GM23338 (cell line): ENCODE measurements at regions not wholly inside any gene's neighbourhood (a gene's known extent, or its start where the extent isn't known, plus 50 kb on each side); places are given as distances from the start of the nearest gene placed in this dataset.

ENCODE experiments used
- ATAC-seq: fragments of 200-7000 bp; cut with Tn5 transposase; 3 replicates; pipeline ENCODE4 v1.9.1; 2020
- DNase-seq: peaks from one replicate; pipeline ENCODE4 v3.0.0-alpha.2; 2015; ENCODE audit warnings: low spot score
- H2AFZ ChIP-seq: fragments of 200-600 bp; sonication (generic); 2 replicates; pipeline ENCODE4 v1.8.0; 2016; ENCODE audit warnings: antibody characterized with exemption, mild to moderate bottlenecking, moderate library complexity
- H3F3A ChIP-seq: fragments of 200-600 bp; sonication (generic); replicated peaks from 2 replicates; pipeline ENCODE4 v1.8.0; 2017; ENCODE audit warnings: antibody characterized with exemption, mixed run types, low read depth
- H3K27ac ChIP-seq: fragments of 200-600 bp; sonication (generic); 2 replicates; pipeline ENCODE4 v1.6.1; 2016; ENCODE audit warnings: low read depth
- H3K27me3 ChIP-seq: fragments of 200-600 bp; sonication (generic); 2 replicates; pipeline ENCODE4 v1.8.0; 2016; ENCODE audit warnings: mild to moderate bottlenecking, mixed run types, moderate library complexity; ENCODE audit not compliant: insufficient read depth
- H3K36me3 ChIP-seq: fragments of 200-600 bp; sonication (generic); 2 replicates; pipeline ENCODE4 v1.8.0; 2016; ENCODE audit warnings: mild to moderate bottlenecking; ENCODE audit not compliant: insufficient read depth
- H3K4me1 ChIP-seq: fragments of 200-600 bp; sonication (generic); 2 replicates; pipeline ENCODE4 v1.8.0; 2016; ENCODE audit warnings: mild to moderate bottlenecking, moderate library complexity; ENCODE audit not compliant: insufficient read depth
- H3K4me2 ChIP-seq: fragments of 200-600 bp; sonication (generic); 2 replicates; pipeline ENCODE4 v1.7.1; 2017; ENCODE audit warnings: mixed run types
- H3K4me3 ChIP-seq: fragments of 200-600 bp; sonication (generic); 2 replicates; pipeline ENCODE4 v1.6.1; 2016; ENCODE audit warnings: mixed run types
- H3K79me2 ChIP-seq: fragments of 200-600 bp; sonication (generic); replicated peaks from 2 replicates; pipeline ENCODE4 v1.8.0; 2017; ENCODE audit warnings: mild to moderate bottlenecking; ENCODE audit not compliant: insufficient read depth
- H3K9me2 ChIP-seq: fragments of 200-600 bp; sonication (generic); 2 replicates; pipeline ENCODE4 v1.8.0; 2017; ENCODE audit not compliant: insufficient read depth
- H4K20me1 ChIP-seq: fragments of 200-600 bp; sonication (generic); replicated peaks from 2 replicates; pipeline ENCODE4 v1.8.0; 2017; ENCODE audit warnings: mild to moderate bottlenecking; ENCODE audit not compliant: insufficient read depth
- H3K27ac Mint-ChIP-seq: 2 replicates; pipeline ENCODE4 v1.8.0; 2020; ENCODE audit warnings: inconsistent platforms, mild to moderate bottlenecking, moderate library complexity, mixed read lengths
- H3K27me3 Mint-ChIP-seq: 3 replicates; pipeline ENCODE4 v1.8.0; 2022; ENCODE audit warnings: low read depth, mild to moderate bottlenecking, moderate library complexity, mixed read lengths, inconsistent platforms; ENCODE audit not compliant: insufficient read depth, poor library complexity
- H3K36me3 Mint-ChIP-seq: 3 replicates; pipeline ENCODE4 v1.8.0; 2021; ENCODE audit warnings: low read depth, mild to moderate bottlenecking, inconsistent platforms, moderate library complexity, mixed read lengths
- H3K4me1 Mint-ChIP-seq: 3 replicates; pipeline ENCODE4 v1.8.0; 2020; ENCODE audit warnings: mild to moderate bottlenecking, inconsistent platforms, mixed read lengths
- H3K4me3 Mint-ChIP-seq: 3 replicates; pipeline ENCODE4 v1.8.0; 2021; ENCODE audit warnings: moderate library complexity, mild to moderate bottlenecking, inconsistent platforms, mixed read lengths
- H3K9me3 Mint-ChIP-seq: 3 replicates; pipeline ENCODE4 v1.8.0; 2020; ENCODE audit warnings: moderate library complexity, mild to moderate bottlenecking, inconsistent platforms, mixed read lengths
- CREB1 ChIP-seq: fragments of 250-450 bp; sonication (Bioruptor Pico); IDR thresholded peaks from 2 replicates; pipeline ENCODE4 v1.5.0; 2020; ENCODE audit warnings: low read depth, mild to moderate bottlenecking, moderate library complexity
- CTCF ChIP-seq, 2 experiments: fragments of 200-600 bp in 1 of 2; sonication (generic) in 1 of 2; conservative IDR thresholded peaks; 2 replicates each; pipeline versions ENCODE4 v1.5.1 to v1.6.1; 2016 to 2017; ENCODE audit warnings: antibody characterized with exemption in 2 of 2, low read depth in 2 of 2, mild to moderate bottlenecking in 2 of 2, moderate library complexity in 1 of 2
- EZH2 ChIP-seq: fragments of 200-600 bp; sonication (generic); IDR thresholded peaks from one replicate; pipeline ENCODE4 v1.8.0; 2017; ENCODE audit warnings: antibody characterized with exemption, mild to moderate bottlenecking, low read depth; ENCODE audit not compliant: unreplicated experiment
- EZH2phosphoT487 ChIP-seq: fragments of 200-600 bp; sonication (generic); IDR thresholded peaks from one replicate; pipeline ENCODE4 v1.8.1; 2018; ENCODE audit warnings: antibody characterized with exemption; ENCODE audit not compliant: unreplicated experiment
- JUNB ChIP-seq: IDR thresholded peaks from one replicate; pipeline ENCODE4 v1.6.1; 2016; ENCODE audit warnings: antibody characterized with exemption; ENCODE audit not compliant: unreplicated experiment
- NANOG ChIP-seq: IDR thresholded peaks from 2 replicates; pipeline ENCODE4 v1.6.1; 2016; ENCODE audit warnings: antibody characterized with exemption, borderline replicate concordance
- POLR2AphosphoS5 ChIP-seq: IDR thresholded peaks from 2 replicates; pipeline ENCODE4 v1.6.1; 2016; ENCODE audit warnings: antibody characterized with exemption, low read depth
- STAT1 ChIP-seq: IDR thresholded peaks from one replicate; pipeline ENCODE4 v1.6.1; 2016; ENCODE audit warnings: antibody characterized with exemption; ENCODE audit not compliant: unreplicated experiment
- ZNF114 ChIP-seq: fragments of 250-450 bp; sonication (Bioruptor Pico); IDR thresholded peaks from 2 replicates; pipeline ENCODE4 v1.5.0; 2020; ENCODE audit warnings: mild to moderate bottlenecking, moderate library complexity
- ZNF331 ChIP-seq: fragments of 250-450 bp; sonication (Bioruptor Pico); IDR thresholded peaks from 2 replicates; pipeline ENCODE4 v1.5.0; 2020; ENCODE audit warnings: low read depth, mild to moderate bottlenecking, moderate library complexity
- TF ChIP-seq, protein P1 (sequence below): IDR thresholded peaks from 2 replicates; pipeline ENCODE4 v1.6.1; 2016; ENCODE audit warnings: antibody characterized with exemption
- TF ChIP-seq, protein P2 (sequence below): IDR thresholded peaks from one replicate; pipeline ENCODE4 v1.6.1; 2018; ENCODE audit warnings: antibody characterized with exemption; ENCODE audit not compliant: unreplicated experiment
- TF ChIP-seq, protein P3 (sequence below): fragments of 250-450 bp; sonication (Bioruptor Pico); IDR thresholded peaks from 2 replicates; pipeline ENCODE4 v1.5.0; 2020; ENCODE audit warnings: mild to moderate bottlenecking, moderate library complexity

- H3K27ac Mint-ChIP-seq, result peak overlapping the region; percentile 19
- H3K9me3 Mint-ChIP-seq, result no peaks in the 10 kb centered on the region; the same call in 2 of the 3 replicates
- no peak overlapping the region for H3K4me3 Mint-ChIP-seq
- TF ChIP-seq EZH2 (no peak), NANOG (no peak), ZNF331 (no peak), STAT1 (no peak), ZNF114 (CRISPR knock-in tag) (no peak), CREB1 (no peak), JUNB (no peak), CTCF (conservative IDR thresholded peaks at IDR 0.05; ENCODE audit: low read depth in 2 of 2) (no peak), POLR2AphosphoS5 (no peak), EZH2phosphoT487 (no peak)
- TF ChIP-seq, protein P1, sequence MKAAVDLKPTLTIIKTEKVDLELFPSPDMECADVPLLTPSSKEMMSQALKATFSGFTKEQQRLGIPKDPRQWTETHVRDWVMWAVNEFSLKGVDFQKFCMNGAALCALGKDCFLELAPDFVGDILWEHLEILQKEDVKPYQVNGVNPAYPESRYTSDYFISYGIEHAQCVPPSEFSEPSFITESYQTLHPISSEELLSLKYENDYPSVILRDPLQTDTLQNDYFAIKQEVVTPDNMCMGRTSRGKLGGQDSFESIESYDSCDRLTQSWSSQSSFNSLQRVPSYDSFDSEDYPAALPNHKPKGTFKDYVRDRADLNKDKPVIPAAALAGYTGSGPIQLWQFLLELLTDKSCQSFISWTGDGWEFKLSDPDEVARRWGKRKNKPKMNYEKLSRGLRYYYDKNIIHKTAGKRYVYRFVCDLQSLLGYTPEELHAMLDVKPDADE, result no peak
- TF ChIP-seq, protein P2, sequence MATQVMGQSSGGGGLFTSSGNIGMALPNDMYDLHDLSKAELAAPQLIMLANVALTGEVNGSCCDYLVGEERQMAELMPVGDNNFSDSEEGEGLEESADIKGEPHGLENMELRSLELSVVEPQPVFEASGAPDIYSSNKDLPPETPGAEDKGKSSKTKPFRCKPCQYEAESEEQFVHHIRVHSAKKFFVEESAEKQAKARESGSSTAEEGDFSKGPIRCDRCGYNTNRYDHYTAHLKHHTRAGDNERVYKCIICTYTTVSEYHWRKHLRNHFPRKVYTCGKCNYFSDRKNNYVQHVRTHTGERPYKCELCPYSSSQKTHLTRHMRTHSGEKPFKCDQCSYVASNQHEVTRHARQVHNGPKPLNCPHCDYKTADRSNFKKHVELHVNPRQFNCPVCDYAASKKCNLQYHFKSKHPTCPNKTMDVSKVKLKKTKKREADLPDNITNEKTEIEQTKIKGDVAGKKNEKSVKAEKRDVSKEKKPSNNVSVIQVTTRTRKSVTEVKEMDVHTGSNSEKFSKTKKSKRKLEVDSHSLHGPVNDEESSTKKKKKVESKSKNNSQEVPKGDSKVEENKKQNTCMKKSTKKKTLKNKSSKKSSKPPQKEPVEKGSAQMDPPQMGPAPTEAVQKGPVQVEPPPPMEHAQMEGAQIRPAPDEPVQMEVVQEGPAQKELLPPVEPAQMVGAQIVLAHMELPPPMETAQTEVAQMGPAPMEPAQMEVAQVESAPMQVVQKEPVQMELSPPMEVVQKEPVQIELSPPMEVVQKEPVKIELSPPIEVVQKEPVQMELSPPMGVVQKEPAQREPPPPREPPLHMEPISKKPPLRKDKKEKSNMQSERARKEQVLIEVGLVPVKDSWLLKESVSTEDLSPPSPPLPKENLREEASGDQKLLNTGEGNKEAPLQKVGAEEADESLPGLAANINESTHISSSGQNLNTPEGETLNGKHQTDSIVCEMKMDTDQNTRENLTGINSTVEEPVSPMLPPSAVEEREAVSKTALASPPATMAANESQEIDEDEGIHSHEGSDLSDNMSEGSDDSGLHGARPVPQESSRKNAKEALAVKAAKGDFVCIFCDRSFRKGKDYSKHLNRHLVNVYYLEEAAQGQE, result no peak
- TF ChIP-seq, protein P3, sequence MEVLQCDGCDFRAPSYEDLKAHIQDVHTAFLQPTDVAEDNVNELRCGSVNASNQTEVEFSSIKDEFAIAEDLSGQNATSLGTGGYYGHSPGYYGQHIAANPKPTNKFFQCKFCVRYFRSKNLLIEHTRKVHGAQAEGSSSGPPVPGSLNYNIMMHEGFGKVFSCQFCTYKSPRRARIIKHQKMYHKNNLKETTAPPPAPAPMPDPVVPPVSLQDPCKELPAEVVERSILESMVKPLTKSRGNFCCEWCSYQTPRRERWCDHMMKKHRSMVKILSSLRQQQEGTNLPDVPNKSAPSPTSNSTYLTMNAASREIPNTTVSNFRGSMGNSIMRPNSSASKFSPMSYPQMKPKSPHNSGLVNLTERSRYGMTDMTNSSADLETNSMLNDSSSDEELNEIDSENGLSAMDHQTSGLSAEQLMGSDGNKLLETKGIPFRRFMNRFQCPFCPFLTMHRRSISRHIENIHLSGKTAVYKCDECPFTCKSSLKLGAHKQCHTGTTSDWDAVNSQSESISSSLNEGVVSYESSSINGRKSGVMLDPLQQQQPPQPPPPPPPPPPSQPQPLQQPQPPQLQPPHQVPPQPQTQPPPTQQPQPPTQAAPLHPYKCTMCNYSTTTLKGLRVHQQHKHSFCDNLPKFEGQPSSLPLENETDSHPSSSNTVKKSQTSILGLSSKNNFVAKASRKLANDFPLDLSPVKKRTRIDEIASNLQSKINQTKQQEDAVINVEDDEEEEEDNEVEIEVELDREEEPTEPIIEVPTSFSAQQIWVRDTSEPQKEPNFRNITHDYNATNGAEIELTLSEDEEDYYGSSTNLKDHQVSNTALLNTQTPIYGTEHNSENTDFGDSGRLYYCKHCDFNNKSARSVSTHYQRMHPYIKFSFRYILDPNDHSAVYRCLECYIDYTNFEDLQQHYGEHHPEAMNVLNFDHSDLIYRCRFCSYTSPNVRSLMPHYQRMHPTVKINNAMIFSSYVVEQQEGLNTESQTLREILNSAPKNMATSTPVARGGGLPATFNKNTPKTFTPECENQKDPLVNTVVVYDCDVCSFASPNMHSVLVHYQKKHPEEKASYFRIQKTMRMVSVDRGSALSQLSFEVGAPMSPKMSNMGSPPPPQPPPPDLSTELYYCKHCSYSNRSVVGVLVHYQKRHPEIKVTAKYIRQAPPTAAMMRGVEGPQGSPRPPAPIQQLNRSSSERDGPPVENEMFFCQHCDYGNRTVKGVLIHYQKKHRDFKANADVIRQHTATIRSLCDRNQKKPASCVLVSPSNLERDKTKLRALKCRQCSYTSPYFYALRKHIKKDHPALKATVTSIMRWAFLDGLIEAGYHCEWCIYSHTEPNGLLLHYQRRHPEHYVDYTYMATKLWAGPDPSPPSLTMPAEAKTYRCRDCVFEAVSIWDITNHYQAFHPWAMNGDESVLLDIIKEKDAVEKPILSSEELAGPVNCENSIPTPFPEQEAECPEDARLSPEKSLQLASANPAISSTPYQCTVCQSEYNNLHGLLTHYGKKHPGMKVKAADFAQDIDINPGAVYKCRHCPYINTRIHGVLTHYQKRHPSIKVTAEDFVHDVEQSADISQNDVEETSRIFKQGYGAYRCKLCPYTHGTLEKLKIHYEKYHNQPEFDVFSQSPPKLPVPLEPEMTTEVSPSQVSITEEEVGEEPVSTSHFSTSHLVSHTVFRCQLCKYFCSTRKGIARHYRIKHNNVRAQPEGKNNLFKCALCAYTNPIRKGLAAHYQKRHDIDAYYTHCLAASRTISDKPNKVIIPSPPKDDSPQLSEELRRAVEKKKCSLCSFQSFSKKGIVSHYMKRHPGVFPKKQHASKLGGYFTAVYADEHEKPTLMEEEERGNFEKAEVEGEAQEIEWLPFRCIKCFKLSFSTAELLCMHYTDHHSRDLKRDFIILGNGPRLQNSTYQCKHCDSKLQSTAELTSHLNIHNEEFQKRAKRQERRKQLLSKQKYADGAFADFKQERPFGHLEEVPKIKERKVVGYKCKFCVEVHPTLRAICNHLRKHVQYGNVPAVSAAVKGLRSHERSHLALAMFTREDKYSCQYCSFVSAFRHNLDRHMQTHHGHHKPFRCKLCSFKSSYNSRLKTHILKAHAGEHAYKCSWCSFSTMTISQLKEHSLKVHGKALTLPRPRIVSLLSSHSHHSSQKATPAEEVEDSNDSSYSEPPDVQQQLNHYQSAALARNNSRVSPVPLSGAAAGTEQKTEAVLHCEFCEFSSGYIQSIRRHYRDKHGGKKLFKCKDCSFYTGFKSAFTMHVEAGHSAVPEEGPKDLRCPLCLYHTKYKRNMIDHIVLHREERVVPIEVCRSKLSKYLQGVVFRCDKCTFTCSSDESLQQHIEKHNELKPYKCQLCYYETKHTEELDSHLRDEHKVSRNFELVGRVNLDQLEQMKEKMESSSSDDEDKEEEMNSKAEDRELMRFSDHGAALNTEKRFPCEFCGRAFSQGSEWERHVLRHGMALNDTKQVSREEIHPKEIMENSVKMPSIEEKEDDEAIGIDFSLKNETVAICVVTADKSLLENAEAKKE (CRISPR knock-in tag), result no peak
- no peaks in the 10 kb centered on the region for H3K79me2 ChIP-seq
- no peaks in the 10 kb centered on the region for H4K20me1 ChIP-seq
- H3K36me3 Mint-ChIP-seq, result no peaks in the 10 kb centered on the region
- no peaks in the 10 kb centered on the region for H3K4me1 ChIP-seq
- H3K36me3 ChIP-seq, result no peaks in the 10 kb centered on the region
- no peak overlapping the region for H3K4me3 ChIP-seq
- H3K27me3 Mint-ChIP-seq, result no peaks in the 10 kb centered on the region
- H3K4me2 ChIP-seq, result no peak overlapping the region
- no peak for ATAC-seq
- H3K27ac ChIP-seq, result no peak overlapping the region
- H3F3A ChIP-seq, result no peaks in the 10 kb centered on the region
- no peaks in the 10 kb centered on the region for H3K27me3 ChIP-seq
- peaks cover 11% of the 10 kb centered on the region; the same call in 2 of the 3 replicates for H3K4me1 Mint-ChIP-seq
- H3K9me2 ChIP-seq, result no peaks in the 10 kb centered on the region
- no peak overlapping the region for H2AFZ ChIP-seq
- no peak for DNase-seq
Observed at GRCh38 chr12:85747941-85748495, 88.2 kb downstream of the RASSF9 start.
